Left renal cortex interstitium (tissue), 4 donors: ENCODE measurements at regions not wholly inside any gene's neighbourhood (a gene's known extent, or its start where the extent isn't known, plus 50 kb on each side); places are given as distances from the start of the nearest gene placed in this dataset.
A peak's percentile ranks its signal among the peaks of the same experiment; 100 is the strongest.
"Not testable (repeated sequence)": the region's sequence is repeated elsewhere in the genome, so short reads cannot be mapped to it uniquely, and the experiment has no call there.

Experiments used
- DNase-seq, 4 donors: peaks; one replicate each; pipeline ENCODE4 v3.0.0-alpha.2; 2013; ENCODE audit warnings: low read depth in 4 of 4, low spot score in 2 of 4, missing footprints in 1 of 4

DNA sequence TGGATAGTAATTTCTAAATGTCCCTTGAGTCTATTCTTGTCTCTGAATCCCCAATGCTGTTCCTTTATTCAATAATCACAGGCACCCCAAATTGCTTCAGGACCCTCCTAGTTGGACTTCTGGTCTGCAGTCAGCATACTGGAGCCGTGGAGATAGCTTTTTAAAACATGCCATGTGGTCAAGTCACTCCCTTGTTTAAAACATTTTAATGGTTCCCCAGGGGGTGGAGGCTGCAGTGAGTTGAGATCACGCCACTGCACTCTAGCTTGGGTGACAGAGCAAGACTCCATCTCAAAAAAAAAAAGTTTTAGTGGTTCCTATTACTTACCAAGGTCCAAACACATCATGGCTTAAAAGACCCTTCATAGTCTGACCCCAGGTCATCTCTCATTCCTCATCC lies 220.3 kb downstream of the ADAMTS15 start:
- DNase-seq, result no peak

GRCh38 chr11:130670200-130670599 lies 221.8 kb downstream of the ADAMTS15 start:
- DNase-seq, result no peak

DNA sequence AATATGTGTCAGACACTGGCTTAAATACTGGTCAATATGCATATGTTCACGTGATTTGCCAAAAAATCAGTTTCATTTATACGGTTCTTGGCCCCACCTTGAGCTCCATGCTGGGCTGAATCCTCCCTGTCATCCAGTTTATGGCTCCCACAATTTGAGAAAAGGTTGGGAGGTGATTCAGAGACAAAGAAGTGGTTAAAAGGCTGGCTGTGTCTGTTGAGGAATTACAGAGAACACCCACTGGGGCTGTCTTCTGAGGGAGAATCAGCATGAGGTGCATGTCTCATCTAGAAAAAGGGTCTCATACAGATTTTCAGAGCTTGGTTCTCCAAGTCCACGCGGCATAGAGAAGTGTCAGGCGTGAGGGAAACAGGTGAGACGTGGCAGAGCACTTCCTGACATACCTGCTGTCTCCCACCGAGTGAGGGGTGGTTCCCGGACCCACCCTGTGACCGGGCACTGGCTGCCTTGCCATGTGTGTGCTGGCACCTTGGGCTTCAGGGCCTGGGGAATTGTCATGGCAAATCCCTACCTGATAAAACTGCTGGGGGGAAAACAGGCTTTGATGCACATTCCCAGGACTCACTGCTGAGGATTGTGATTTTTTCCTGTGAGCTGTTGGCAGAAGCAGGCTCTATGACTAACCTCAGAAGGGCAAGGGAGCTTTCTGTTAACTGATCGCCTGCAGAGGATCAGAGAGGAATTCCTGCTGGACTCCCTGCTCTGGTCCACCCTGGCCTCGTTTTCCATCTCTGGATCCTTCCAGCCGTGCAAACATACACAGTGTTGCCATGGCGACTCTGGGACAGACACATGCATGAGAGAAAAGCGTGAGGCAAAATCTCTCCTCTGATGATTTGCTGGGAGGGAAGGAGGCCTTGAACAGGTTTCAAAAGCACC lies 223.6 kb downstream of the ADAMTS15 start:
- peak in 1 of 4 donors; percentile 66 for DNase-seq

GRCh38 chr11:130672911-130673310 lies 224.5 kb downstream of the ADAMTS15 start:
- no peak for DNase-seq

- no peak for DNase-seq
Observed at GRCh38 chr11:130673698-130674097, 225.3 kb downstream of the ADAMTS15 start.

DNA sequence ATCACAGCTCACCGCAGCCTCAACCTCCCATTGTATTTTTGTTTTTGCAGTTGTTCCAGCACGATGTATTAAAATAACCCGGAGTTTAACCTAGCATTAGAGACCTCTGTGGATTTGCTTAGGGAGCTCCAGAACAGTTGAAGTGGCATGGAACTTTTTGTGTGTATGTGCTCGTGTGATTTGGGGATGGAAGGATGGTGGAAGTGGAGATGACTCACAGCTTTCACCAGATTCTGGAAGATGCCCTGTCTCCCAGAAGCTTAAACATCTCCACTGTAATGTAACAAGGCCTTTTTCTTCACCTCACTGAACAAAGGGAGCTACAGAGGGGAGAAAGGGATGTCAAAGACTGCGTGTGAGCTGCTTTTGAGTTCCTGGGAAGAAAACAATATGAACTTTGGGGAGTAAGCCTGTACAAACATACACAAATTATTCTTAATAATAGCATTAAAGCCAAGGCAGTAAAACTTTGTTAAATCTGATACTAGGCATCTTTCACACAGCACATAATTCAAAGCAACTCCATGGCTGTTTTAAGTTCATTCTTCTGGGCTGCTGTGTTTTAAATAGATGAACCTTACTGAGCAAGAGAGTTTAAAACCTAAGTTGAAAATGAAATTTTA lies 226.4 kb downstream of the ADAMTS15 start:
- DNase-seq, result peak in 3 of 4 donors; percentile 63 to 87 (median 67)

DNA sequence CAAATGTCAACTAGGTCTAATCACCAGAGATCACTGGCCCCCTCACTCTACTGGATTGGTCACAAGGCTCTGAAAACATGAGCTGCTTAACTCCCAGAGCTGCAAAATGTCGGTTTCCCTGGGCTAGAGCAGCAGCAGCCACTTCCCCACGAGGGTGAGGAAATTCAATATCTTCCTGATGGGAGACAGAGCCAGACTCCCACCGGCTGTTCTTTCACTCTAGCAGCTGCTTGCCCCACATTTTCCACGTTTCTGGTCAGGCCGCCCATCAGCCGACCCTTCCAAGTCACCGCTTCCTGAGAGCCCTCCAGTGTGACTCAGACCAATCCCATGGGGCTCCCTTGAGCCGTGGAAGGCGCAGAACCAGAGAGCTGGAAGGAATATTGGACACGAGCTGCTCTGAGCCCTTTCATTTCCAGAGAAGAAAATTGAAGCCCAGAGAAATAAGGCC lies 227.0 kb downstream of the ADAMTS15 start:
- peak in 2 of 4 donors; percentile 42 to 54 for DNase-seq

- DNase-seq, result no peak
Observed at GRCh38 chr11:130675917-130676316, 227.5 kb downstream of the ADAMTS15 start.

GRCh38 chr11:130677486-130678153 lies 229.2 kb downstream of the ADAMTS15 start:
- no peak for DNase-seq

GRCh38 chr11:130679247-130679646 lies 230.8 kb downstream of the ADAMTS15 start:
- DNase-seq, result no peak

GRCh38 chr11:130682471-130682870 lies 233.8 kb downstream of the SNX19 start:
- DNase-seq, result not testable (repeated sequence)

DNA sequence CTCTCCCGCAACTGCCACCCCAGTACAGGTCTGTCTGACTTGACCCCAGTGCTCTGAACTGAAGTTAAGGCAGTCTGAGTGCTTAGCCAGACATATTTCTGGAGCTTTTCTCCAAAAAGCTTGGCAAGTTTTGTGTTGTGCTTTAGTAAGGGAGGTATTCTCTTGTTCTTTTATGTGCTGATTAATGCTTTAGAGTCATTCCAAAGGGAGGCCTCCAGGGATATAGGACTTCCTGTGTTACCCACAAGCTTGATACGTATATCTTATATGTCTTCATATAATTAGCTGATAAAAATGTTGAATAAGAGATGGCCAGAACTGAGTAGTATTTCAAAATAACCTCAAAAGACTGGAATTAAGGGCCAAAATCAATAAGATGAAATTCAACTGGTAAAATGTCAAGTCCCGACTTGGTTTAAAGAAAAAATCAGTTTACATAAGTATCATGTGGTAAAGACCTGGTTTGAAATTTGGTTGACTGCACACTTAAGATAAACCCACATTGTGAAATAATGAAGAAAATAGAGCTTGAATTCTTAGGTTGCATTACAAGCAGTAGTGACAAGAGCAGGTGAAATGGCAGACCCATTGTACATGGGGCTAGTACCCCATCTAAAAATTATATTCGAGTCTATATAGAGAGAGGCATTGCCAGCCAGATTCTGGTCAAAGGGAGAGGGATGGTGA lies 226.9 kb downstream of the SNX19 start:
- DNase-seq, result no peak

DNA sequence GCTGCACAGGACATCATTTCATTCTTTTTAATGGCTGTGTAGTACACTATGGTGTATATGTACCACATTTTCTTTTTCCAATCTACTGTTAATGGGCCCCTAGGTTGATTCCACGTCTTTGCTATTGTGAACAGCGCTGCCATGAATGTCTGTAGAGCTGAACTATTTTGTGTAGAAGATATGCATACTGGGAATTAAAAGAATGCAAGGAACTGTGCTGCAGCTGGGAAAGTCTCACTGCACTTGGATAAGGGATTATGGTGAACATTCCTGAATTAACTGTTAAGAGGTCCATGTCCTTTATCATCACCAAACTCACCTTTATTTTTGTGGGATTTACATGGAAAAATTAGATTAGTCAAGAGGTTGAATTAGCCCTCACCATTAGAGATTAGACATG lies 224.7 kb downstream of the SNX19 start:
- no peak for DNase-seq

DNA sequence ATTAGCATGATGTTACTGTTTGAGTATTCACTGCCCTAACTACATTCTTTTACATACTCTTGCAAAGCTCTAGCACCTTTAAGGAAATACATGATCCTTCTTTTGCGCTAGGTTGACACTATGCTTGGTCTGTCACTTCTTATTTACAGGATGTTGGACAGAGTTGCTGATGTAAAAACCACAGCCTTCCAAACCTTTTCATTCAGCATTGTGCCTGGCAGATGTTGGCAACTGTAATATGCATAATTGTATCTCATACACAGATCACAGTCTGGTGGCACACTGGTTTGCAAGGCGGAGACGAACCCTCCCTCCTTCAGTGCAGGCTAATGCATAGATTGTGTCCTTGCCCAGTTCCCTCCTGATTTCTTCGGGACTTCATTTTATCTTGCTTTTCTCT lies 224.1 kb downstream of the SNX19 start:
- no peak for DNase-seq

GRCh38 chr11:130693543-130693942 lies 222.7 kb downstream of the SNX19 start:
- DNase-seq, result no peak

DNA sequence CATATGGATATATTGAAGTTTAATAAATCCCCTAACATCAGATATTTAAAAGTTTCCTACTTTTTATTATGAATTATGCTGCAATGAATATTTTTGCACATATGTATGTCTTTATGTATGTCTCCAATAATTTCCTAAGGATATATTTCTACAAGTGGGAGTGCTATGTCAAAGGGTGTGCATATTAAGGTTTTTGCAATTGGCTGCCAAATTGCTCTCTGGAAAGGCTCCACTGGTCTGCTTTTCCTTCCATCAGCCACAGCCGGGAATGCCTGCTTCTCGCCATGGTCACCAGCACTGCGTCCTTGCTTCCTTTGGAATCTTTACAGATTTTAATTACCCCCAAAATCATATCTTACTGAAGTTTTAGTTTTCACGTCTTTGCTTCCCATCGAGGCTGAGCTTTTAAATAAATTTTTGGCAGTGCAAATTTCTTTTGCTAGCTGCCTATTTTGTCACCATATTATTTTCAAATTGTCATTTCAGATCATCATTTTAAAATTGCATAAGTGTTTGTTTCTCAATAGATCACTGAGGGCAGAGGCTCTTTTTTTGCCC lies 221.7 kb downstream of the SNX19 start:
- DNase-seq, result no peak

- DNase-seq, result no peak
Observed at GRCh38 chr11:130698174-130698573, 218.1 kb downstream of the SNX19 start.

- DNase-seq, result no peak
Observed at GRCh38 chr11:130699561-130699960, 216.7 kb downstream of the SNX19 start.

DNA sequence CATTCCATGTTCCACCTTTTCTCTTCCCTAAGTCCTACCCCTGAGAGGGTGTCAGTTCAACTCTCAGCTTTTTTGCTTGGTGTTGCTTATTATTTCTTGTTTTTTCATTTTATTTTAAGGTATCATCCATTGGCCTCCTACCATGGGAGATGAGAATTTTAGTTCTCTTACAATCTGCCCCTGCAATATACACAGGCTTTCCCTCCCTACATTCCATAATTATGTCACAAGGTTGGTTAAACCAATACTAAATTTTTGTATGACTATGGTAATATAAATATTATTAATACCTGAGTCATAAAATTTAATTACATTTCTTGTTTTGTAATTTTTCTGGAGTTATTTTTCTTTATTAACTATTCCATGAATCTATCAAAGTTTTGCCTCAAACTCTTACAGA lies 216.2 kb downstream of the SNX19 start:
- DNase-seq, result no peak

DNA sequence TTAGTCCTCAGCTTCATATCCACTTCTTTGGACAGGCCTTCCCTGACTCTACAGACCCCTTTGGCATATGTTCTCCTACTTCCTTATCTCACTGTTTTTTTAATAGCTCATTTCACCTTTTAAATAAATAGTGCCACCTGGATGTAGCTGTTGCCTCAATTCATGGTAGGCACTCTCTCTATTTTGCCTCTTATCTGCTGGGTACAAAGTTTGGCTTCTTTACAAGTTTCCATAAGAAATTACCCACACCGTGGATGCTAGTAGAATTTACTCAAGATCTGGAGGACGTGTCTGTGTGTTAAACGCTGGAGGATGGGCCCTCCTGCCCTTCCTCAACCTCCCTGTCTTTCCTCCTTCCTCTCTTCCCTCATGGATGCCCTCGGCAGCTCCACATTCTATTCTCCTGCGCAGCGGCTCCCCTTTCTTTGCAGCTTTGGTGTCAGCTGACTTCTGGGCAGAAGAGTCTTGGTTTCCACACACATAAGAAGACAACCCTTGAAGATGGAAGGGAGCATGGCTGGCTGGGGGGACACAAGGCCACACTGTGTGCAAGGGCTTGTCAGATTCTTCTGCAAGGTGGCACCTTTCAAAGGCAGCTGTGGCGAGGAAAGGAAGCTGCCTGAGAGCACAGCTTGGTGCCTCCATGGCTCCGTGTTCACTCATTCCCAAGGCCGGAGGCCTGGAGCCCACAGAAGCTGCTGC lies 212.6 kb downstream of the SNX19 start:
- no peak for DNase-seq
